NB4 (cell line): ENCODE measurements at regions not wholly inside any gene's neighbourhood (a gene's known extent, or its start where the extent isn't known, plus 50 kb on each side); places are given as distances from the start of the nearest gene placed in this dataset.

Source experiments
- MYC ChIP-seq: IDR thresholded peaks from 2 replicates; pipeline ENCODE4 v1.6.1; 2011; ENCODE audit warnings: low read depth, low read length
- POLR2A ChIP-seq: IDR thresholded peaks from 2 replicates; pipeline ENCODE4 v1.6.1; 2011; ENCODE audit warnings: mild to moderate bottlenecking; ENCODE audit not compliant: insufficient read length; ENCODE audit errors: extremely low read depth
- TF ChIP-seq, protein P1 (sequence below): IDR thresholded peaks from one replicate; pipeline ENCODE4 v1.5.1; 2012; ENCODE audit warnings: low read depth, low read length
- TF ChIP-seq, protein P2 (sequence below): IDR thresholded peaks from 2 replicates; pipeline ENCODE4 v1.6.1; 2011; ENCODE audit warnings: low read depth, low read length

DNA sequence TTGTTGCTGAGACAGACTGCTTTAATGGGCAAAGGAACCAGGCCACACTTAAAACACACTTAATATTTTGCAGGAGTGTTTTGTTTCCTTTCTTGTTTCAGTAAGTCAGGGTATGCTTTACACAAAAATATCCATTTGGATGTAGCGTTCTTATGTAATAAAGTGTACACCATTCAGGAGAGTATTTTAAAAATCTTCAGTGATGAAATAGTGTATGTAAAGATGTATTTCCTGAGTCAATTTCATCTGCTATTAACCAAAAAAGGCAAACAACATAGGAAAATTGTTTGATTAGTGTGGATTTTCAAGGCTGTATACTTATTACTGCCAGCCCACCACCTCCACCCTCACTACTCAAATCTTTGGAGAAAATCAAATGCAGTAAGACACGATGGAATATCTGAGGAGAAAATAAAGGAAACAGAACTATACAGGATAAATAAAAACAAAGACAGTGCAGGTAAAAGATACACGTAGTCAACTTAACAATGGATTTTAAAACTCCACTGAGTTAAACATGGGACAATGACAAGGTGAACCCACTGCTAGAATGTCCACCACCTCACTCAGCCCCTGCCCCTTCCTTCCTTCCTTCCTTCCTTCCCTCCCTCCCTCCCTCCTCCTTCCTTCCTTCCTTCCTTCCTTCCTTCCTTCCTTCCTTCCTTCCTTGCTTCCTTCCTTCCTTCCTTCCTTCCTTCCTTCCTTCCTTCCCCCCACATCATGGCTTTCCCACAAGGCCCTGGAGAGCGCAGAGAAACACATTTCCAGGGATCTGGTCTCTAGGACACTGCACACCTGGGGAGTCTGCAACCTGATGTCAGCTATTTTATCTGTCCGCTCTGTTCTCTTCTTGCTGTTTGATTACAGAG, 360.3 kb downstream of the IRS2 start:
- TF ChIP-seq, protein P1, sequence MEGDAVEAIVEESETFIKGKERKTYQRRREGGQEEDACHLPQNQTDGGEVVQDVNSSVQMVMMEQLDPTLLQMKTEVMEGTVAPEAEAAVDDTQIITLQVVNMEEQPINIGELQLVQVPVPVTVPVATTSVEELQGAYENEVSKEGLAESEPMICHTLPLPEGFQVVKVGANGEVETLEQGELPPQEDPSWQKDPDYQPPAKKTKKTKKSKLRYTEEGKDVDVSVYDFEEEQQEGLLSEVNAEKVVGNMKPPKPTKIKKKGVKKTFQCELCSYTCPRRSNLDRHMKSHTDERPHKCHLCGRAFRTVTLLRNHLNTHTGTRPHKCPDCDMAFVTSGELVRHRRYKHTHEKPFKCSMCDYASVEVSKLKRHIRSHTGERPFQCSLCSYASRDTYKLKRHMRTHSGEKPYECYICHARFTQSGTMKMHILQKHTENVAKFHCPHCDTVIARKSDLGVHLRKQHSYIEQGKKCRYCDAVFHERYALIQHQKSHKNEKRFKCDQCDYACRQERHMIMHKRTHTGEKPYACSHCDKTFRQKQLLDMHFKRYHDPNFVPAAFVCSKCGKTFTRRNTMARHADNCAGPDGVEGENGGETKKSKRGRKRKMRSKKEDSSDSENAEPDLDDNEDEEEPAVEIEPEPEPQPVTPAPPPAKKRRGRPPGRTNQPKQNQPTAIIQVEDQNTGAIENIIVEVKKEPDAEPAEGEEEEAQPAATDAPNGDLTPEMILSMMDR = no peak
- TF ChIP-seq, protein P2, sequence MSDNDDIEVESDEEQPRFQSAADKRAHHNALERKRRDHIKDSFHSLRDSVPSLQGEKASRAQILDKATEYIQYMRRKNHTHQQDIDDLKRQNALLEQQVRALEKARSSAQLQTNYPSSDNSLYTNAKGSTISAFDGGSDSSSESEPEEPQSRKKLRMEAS = no peak
- TF ChIP-seq MYC (no peak), POLR2A (no peak)
